AG09309 (cell line): ENCODE measurements at regions not wholly inside any gene's neighbourhood (a gene's known extent, or its start where the extent isn't known, plus 50 kb on each side); places are given as distances from the start of the nearest gene placed in this dataset.

ENCODE experiments used
- DNase-seq: peaks from one replicate; pipeline ENCODE4 v3.0.0-alpha.2; 2010; ENCODE audit warnings: low read depth
- H3K4me3 ChIP-seq: 2 replicates; pipeline ENCODE4 v1.5.1; 2011; ENCODE audit warnings: mild to moderate bottlenecking, low read depth, low read length, moderate library complexity; ENCODE audit not compliant: control insufficient read depth
- CTCF ChIP-seq: IDR thresholded peaks from 2 replicates; pipeline ENCODE4 v1.5.1; 2011; ENCODE audit warnings: mild to moderate bottlenecking, low read depth, low read length, inconsistent platforms; ENCODE audit not compliant: insufficient read depth, control insufficient read depth; ENCODE audit errors: missing control alignments

- no peak for TF ChIP-seq CTCF
- no peak overlapping the region for H3K4me3 ChIP-seq
- no peak for DNase-seq
These were observed 1343.9 kb upstream of the MIR17HG start for GRCh38 chr13:90003566-90003965.

- TF ChIP-seq CTCF, result no peak
- no peak overlapping the region for H3K4me3 ChIP-seq
- no peak for DNase-seq
These were observed 1338.8 kb upstream of the MIR17HG start for GRCh38 chr13:90008707-90009149.

- no peak for DNase-seq
- TF ChIP-seq CTCF, result no peak
- H3K4me3 ChIP-seq, result no peak overlapping the region
These were observed 1333.4 kb upstream of the MIR17HG start for GRCh38 chr13:90014038-90014437.

- no peak overlapping the region for H3K4me3 ChIP-seq
- no peak for DNase-seq
- TF ChIP-seq CTCF, result no peak
These were observed 1331.7 kb upstream of the MIR17HG start for GRCh38 chr13:90015565-90016507.

- no peak for TF ChIP-seq CTCF
These were observed 1330.8 kb upstream of the MIR17HG start for GRCh38 chr13:90016688-90017087.

GRCh38 chr13:90020536-90021070 is 1326.9 kb upstream of the MIR17HG start:
- DNase-seq, result no peak
- no peak overlapping the region for H3K4me3 ChIP-seq
- TF ChIP-seq CTCF, result no peak

More at GRCh38 chr13:90016688-90017087, 1330.8 kb upstream of the MIR17HG start:
- DNase-seq, result no peak
- H3K4me3 ChIP-seq, result no peak overlapping the region
